ENCODE measurements at regions not wholly inside any gene's neighbourhood (a gene's known extent, or its start where the extent isn't known, plus 50 kb on each side); places are given as distances from the start of the nearest gene placed in this dataset.

GRCh38 chr12:65694130-65694529 lies 130.2 kb upstream of the HMGA2 start:
- DNase-seq (ENCODE audit: low spot score): no peak
- no peak overlapping the region for H3K4me3 ChIP-seq (ENCODE audit: low read depth in 1 of 3, low read length in 3 of 3)
- TF ChIP-seq HNF4A (conservative IDR thresholded peaks at IDR 0.05) (no peak), RAD21 (IDR thresholded peaks at IDR 0.05) (no peak), MAX (IDR thresholded peaks at IDR 0.05) (no peak), ZBTB33 (IDR thresholded peaks at IDR 0.05) (no peak), JUND (IDR thresholded peaks at IDR 0.05) (no peak), REST (IDR thresholded peaks at IDR 0.05) (no peak), GABPA (IDR thresholded peaks at IDR 0.05 in 1 of 2, conservative IDR thresholded peaks at IDR 0.05 in 1 of 2) (no peak), ATF3 (IDR thresholded peaks at IDR 0.05) (no peak), FOXA2 (IDR thresholded peaks at IDR 0.05) (no peak)
- H3K27ac ChIP-seq (ENCODE audit: low read depth in 1 of 2, low read length in 2 of 2): no peak overlapping the region
- WGBS: 67% methylated on average over 3 of the region's 3 CpGs
- H3K27me3 ChIP-seq (ENCODE audit: control insufficient read depth in 4 of 4, insufficient read depth in 4 of 4, low read length in 3 of 4): peaks cover 0 to 3% (median 0%) of the 10 kb centered on the region in 4 donors
- no peak overlapping the region for H3K9ac ChIP-seq (ENCODE audit: low read depth in 1 of 2, low read length in 2 of 2)
- H3K9me3 ChIP-seq (ENCODE audit: control insufficient read depth in 4 of 4, low read length in 3 of 4): no peaks in the 10 kb centered on the region
- H3K4me1 ChIP-seq (ENCODE audit: control insufficient read depth in 4 of 4, insufficient read depth in 4 of 4, low read length in 3 of 4): peaks cover 0 to 2% (median under 1%) of the 10 kb centered on the region in 4 donors
- H3K36me3 ChIP-seq (ENCODE audit: control insufficient read depth in 4 of 4, insufficient read depth in 3 of 4, low read depth in 1 of 4, low read length in 3 of 4): no peaks in the 10 kb centered on the region

- no peaks in the 10 kb centered on the region for H3K36me3 ChIP-seq (ENCODE audit: control insufficient read depth in 4 of 4, insufficient read depth in 3 of 4, low read depth in 1 of 4, low read length in 3 of 4)
- H3K27me3 ChIP-seq (ENCODE audit: control insufficient read depth in 4 of 4, insufficient read depth in 4 of 4, low read length in 3 of 4): peaks cover 0 to 3% (median 0%) of the 10 kb centered on the region in 4 donors
- WGBS: 28% methylated on average over 4 of the region's 4 CpGs
- H3K4me3 ChIP-seq (ENCODE audit: low read depth in 1 of 3, low read length in 3 of 3): no peak overlapping the region
- peaks cover 0 to 2% (median under 1%) of the 10 kb centered on the region in 4 donors for H3K4me1 ChIP-seq (ENCODE audit: control insufficient read depth in 4 of 4, insufficient read depth in 4 of 4, low read length in 3 of 4)
- H3K9me3 ChIP-seq (ENCODE audit: control insufficient read depth in 4 of 4, low read length in 3 of 4): no peaks in the 10 kb centered on the region
- no peak overlapping the region for H3K27ac ChIP-seq (ENCODE audit: low read depth in 1 of 2, low read length in 2 of 2)
- no peak overlapping the region for H3K9ac ChIP-seq (ENCODE audit: low read depth in 1 of 2, low read length in 2 of 2)
- peak; percentile 38 for DNase-seq (ENCODE audit: low spot score)
- peak; percentile 22 for TF ChIP-seq FOXA2 (IDR thresholded peaks at IDR 0.05)
- no peak for TF ChIP-seq HNF4G (IDR thresholded peaks at IDR 0.05)
- TF ChIP-seq RXRA (IDR thresholded peaks at IDR 0.05): peak in 1 of 2 donors; percentile 36
- no peak for TF ChIP-seq CTCF (IDR thresholded peaks at IDR 0.05; ENCODE audit: low read depth, low read length, missing input control)
- TF ChIP-seq NR2F2 (IDR thresholded peaks at IDR 0.05): no peak
- TF ChIP-seq SP1 (IDR thresholded peaks at IDR 0.05): no peak
- TF ChIP-seq JUND (IDR thresholded peaks at IDR 0.05): peak in 1 of 2 donors; percentile 23
- TF ChIP-seq GABPA (IDR thresholded peaks at IDR 0.05 in 1 of 2, conservative IDR thresholded peaks at IDR 0.05 in 1 of 2): no peak
- peak; percentile 31 for TF ChIP-seq REST (IDR thresholded peaks at IDR 0.05)
- peak in 1 of 2 donors; percentile 22 for TF ChIP-seq HNF4A (conservative IDR thresholded peaks at IDR 0.05)
- no peak for TF ChIP-seq ZBTB33 (IDR thresholded peaks at IDR 0.05)
- TF ChIP-seq FOXA1 (IDR thresholded peaks at IDR 0.05): peak; percentile 13
- no peak for TF ChIP-seq EGR1 (IDR thresholded peaks at IDR 0.05; ENCODE audit: low read depth in 2 of 2)
- TF ChIP-seq RAD21 (IDR thresholded peaks at IDR 0.05): peak in 1 of 2 donors; percentile 12
Observed at GRCh38 chr12:65695113-65695865, 129.0 kb upstream of the HMGA2 start.

Data from liver (tissue), 8 donors.